Panc1 (cell line): ENCODE measurements at regions not wholly inside any gene's neighbourhood (a gene's known extent, or its start where the extent isn't known, plus 50 kb on each side); places are given as distances from the start of the nearest gene placed in this dataset.

Experiments used
- ATAC-seq: fragments of 200-7000 bp; cut with Tn5 transposase; 2 replicates; pipeline ENCODE4 v1.9.1; 2020; ENCODE audit warnings: mild to moderate bottlenecking, moderate library complexity
- BruUV-seq: library from RNA; stranded (reverse); fragments of 400-500 nt; replicated peaks from 2 replicates; lab custom pipeline; 2021; lab: Mats Ljungman, UMichigan
- CTCF ChIA-PET: fragments of 300-600 bp; sonication (Branson Sonifier 250); formaldehyde crosslinking; loops from one replicate; lab custom pipeline; 2022; ENCODE audit warnings: antibody characterized with exemption; lab: Charles Lee
- POLR2A ChIA-PET: fragments of 300-600 bp; sonication (Branson Sonifier 250); formaldehyde crosslinking; loops from one replicate; lab custom pipeline; 2022; ENCODE audit warnings: antibody characterized with exemption; lab: Charles Lee
- DNase-seq: peaks from one replicate; pipeline ENCODE4 v3.0.0-alpha.2; 2010; ENCODE audit warnings: low read depth, low spot score
- H3K27ac ChIP-seq: 2 replicates; pipeline ENCODE4 v1.5.1; 2011; ENCODE audit warnings: mild to moderate bottlenecking, low read length, inconsistent platforms
- H3K27me3 ChIP-seq: fragments of 200-500 bp; sonication (Bioruptor generic); 2 replicates; pipeline ENCODE4 v1.6.0; 2014; ENCODE audit warnings: low read length, inconsistent platforms; ENCODE audit not compliant: control insufficient read depth, insufficient read depth
- H3K36me3 ChIP-seq: fragments of 200-500 bp; sonication (Bioruptor generic); 2 replicates; pipeline ENCODE4 v1.5.1; 2014; ENCODE audit warnings: inconsistent platforms, mild to moderate bottlenecking, low read length, moderate library complexity; ENCODE audit not compliant: control insufficient read depth, insufficient read depth
- H3K4me1 ChIP-seq: 2 replicates; pipeline ENCODE4 v1.5.1; 2011; ENCODE audit warnings: inconsistent platforms, mild to moderate bottlenecking, low read length, moderate library complexity; ENCODE audit not compliant: control insufficient read depth, insufficient read depth
- H3K4me3 ChIP-seq, 2 experiments: 2 replicates each; pipeline ENCODE4 v1.5.1; 2011 to 2012; ENCODE audit warnings: low read depth in 2 of 2, low read length in 2 of 2, mild to moderate bottlenecking in 2 of 2, inconsistent platforms in 1 of 2, moderate library complexity in 1 of 2
- H3K9me3 ChIP-seq: fragments of 200-500 bp; sonication (Bioruptor generic); 2 replicates; pipeline ENCODE4 v1.5.1; 2014; ENCODE audit warnings: low read depth, mild to moderate bottlenecking, inconsistent platforms, low read length, moderate library complexity; ENCODE audit not compliant: control insufficient read depth, insufficient read depth
- CTCF ChIP-seq: fragments of 450-650 bp; IDR thresholded peaks from 2 replicates; pipeline ENCODE4 v1.5.1; 2017; ENCODE audit warnings: mild to moderate bottlenecking
- POLR2AphosphoS5 ChIP-seq: IDR thresholded peaks from 2 replicates; pipeline ENCODE4 v1.6.1; 2012; ENCODE audit warnings: mild to moderate bottlenecking, low read depth, low read length, moderate library complexity
- SIN3A ChIP-seq: IDR thresholded peaks from 2 replicates; pipeline ENCODE4 v1.6.1; 2012; ENCODE audit warnings: low read depth, mild to moderate bottlenecking, low read length, moderate library complexity, borderline replicate concordance; ENCODE audit not compliant: insufficient read depth
- TCF7L2 ChIP-seq: IDR thresholded peaks from 2 replicates; pipeline ENCODE4 v1.6.1; 2011; ENCODE audit warnings: mild to moderate bottlenecking, low read depth, low read length, inconsistent platforms
- in situ Hi-C: cut with HindIII; loops from 2 replicates; pipeline ENCODE4 v1.10.0; 2016; ENCODE audit warnings: low sequenced_read_pairs, low pct_unique_long_range_greater_than_20kb
- intact Hi-C: fragments of 100-400 bp; cut with micrococcal nuclease; formaldehyde crosslinking; loops from one replicate; pipeline ENCODE4 v1.10.0; 2022; ENCODE audit not compliant: unreplicated experiment
- TF ChIP-seq, protein P1 (sequence below), 2 experiments: IDR thresholded peaks; 2 replicates each; pipeline ENCODE4 v1.6.1; 2011 to 2012; ENCODE audit warnings: low read depth in 2 of 2, control low read depth in 1 of 2, low read length in 1 of 2, mild to moderate bottlenecking in 1 of 2, moderate library complexity in 1 of 2; ENCODE audit not compliant: insufficient read depth in 1 of 2

DNA sequence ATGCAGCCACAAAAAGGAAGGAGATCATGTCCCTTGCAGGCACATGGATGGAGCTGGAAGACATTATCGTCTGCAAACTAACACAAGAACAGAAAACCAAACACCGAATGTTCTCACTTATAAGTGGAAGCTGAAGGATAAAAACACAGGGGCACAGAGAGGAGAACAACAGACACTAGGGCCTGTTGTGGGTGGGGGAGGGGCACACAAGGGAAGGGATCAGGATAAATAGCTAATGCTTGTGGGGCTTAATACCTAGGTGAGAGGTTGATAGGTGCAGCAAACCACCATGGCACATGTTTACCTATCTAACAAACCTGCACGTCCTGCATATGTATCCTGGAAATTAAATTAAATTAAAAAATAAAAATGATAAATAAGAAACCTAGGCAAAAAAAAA is 969.9 kb downstream of the TTLL7 start:
- no peak for ATAC-seq
- TF ChIP-seq, protein P1, sequence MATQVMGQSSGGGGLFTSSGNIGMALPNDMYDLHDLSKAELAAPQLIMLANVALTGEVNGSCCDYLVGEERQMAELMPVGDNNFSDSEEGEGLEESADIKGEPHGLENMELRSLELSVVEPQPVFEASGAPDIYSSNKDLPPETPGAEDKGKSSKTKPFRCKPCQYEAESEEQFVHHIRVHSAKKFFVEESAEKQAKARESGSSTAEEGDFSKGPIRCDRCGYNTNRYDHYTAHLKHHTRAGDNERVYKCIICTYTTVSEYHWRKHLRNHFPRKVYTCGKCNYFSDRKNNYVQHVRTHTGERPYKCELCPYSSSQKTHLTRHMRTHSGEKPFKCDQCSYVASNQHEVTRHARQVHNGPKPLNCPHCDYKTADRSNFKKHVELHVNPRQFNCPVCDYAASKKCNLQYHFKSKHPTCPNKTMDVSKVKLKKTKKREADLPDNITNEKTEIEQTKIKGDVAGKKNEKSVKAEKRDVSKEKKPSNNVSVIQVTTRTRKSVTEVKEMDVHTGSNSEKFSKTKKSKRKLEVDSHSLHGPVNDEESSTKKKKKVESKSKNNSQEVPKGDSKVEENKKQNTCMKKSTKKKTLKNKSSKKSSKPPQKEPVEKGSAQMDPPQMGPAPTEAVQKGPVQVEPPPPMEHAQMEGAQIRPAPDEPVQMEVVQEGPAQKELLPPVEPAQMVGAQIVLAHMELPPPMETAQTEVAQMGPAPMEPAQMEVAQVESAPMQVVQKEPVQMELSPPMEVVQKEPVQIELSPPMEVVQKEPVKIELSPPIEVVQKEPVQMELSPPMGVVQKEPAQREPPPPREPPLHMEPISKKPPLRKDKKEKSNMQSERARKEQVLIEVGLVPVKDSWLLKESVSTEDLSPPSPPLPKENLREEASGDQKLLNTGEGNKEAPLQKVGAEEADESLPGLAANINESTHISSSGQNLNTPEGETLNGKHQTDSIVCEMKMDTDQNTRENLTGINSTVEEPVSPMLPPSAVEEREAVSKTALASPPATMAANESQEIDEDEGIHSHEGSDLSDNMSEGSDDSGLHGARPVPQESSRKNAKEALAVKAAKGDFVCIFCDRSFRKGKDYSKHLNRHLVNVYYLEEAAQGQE (IDR thresholded peaks at IDR 0.05; ENCODE audit: insufficient read depth in 1 of 2, low read depth in 2 of 2, low read length in 1 of 2) = no peak
- TF ChIP-seq CTCF = no peak
- TF ChIP-seq POLR2AphosphoS5 = no peak
- no peak for TF ChIP-seq TCF7L2
- TF ChIP-seq SIN3A = no peak
- Histone ChIP-seq H3K4me3 (no peak overlapping the region), H3K27ac (no peak overlapping the region), H3K36me3 (no peaks in the 10 kb centered on the region), H3K27me3 (no peaks in the 10 kb centered on the region), H3K9me3 (no peaks in the 10 kb centered on the region; the same call in none of the 2 replicates), H3K4me1 (no peaks in the 10 kb centered on the region)
- intact Hi-C loops = no loop called here
- CTCF ChIA-PET = no interaction called here
- in situ Hi-C loops = no loop called here
- BruUV-seq = no TSS peak
- POLR2A ChIA-PET = no interaction called here
- DNase-seq = no peak

DNA sequence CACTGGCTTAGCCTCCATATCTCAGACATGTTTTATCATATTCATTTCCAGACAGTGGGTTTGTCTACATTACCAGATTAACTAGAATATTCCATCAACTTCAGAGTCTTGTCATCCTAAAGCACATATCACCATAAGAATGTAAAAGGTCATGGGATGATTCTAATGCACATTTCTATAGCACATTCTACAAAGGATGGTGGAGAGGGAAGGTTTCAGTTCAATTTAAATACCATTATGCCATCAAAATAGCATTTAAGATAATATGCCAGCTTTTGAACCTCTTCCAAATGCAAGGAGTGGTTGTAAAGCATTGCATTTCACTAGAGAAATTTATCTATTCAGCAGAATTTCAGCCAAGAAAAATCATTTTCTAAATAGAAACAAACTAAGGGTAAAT is 970.5 kb downstream of the TTLL7 start:
- in situ Hi-C loops = no loop called here
- H3K36me3 ChIP-seq = no peaks in the 10 kb centered on the region
- TF ChIP-seq CTCF (no peak), TCF7L2 (no peak), POLR2AphosphoS5 (no peak), SIN3A (no peak)
- TF ChIP-seq, protein P1 (IDR thresholded peaks at IDR 0.05; ENCODE audit: insufficient read depth in 1 of 2, low read depth in 2 of 2, low read length in 1 of 2) = no peak
- no peaks in the 10 kb centered on the region for H3K4me1 ChIP-seq
- ChIA-PET CTCF (no interaction called here), POLR2A (no interaction called here)
- H3K4me3 ChIP-seq = no peak overlapping the region
- intact Hi-C loops = no loop called here
- no peaks in the 10 kb centered on the region; the same call in none of the 2 replicates for H3K9me3 ChIP-seq
- no peak overlapping the region for H3K27ac ChIP-seq
- DNase-seq (no peak), ATAC-seq (no peak)
- BruUV-seq = no TSS peak
- no peaks in the 10 kb centered on the region for H3K27me3 ChIP-seq
